Hepatocyte (in vitro differentiated cells): ENCODE measurements at regions not wholly inside any gene's neighbourhood (a gene's known extent, or its start where the extent isn't known, plus 50 kb on each side); places are given as distances from the start of the nearest gene placed in this dataset.
A peak's percentile ranks its signal among the peaks of the same experiment; 100 is the strongest.
"Not testable (repeated sequence)": the region's sequence is repeated elsewhere in the genome, so short reads cannot be mapped to it uniquely, and the experiment has no call there.

Source experiments
- DNase-seq: peaks from one replicate; pipeline ENCODE4 v3.0.0-alpha.2; 2016; ENCODE audit warnings: low spot score
- H2AFZ ChIP-seq: fragments of 200-600 bp; sonication (generic); 2 replicates; pipeline ENCODE4 v1.6.0; 2016; ENCODE audit warnings: antibody characterized with exemption, mild to moderate bottlenecking
- H3K27ac ChIP-seq: fragments of 200-600 bp; sonication (generic); 2 replicates; pipeline ENCODE4 v1.5.1; 2016; ENCODE audit warnings: mild to moderate bottlenecking
- H3K27me3 ChIP-seq: fragments of 200-600 bp; sonication (generic); 2 replicates; pipeline ENCODE4 v1.6.1; 2016
- H3K36me3 ChIP-seq: fragments of 200-600 bp; sonication (generic); replicated peaks from 2 replicates; pipeline ENCODE4 v1.5.1; 2016; ENCODE audit warnings: low read depth; ENCODE audit not compliant: insufficient read depth
- H3K4me1 ChIP-seq: fragments of 200-600 bp; sonication (generic); 2 replicates; pipeline ENCODE4 v1.5.1; 2016; ENCODE audit warnings: mild to moderate bottlenecking, moderate library complexity; ENCODE audit not compliant: insufficient read depth
- H3K4me2 ChIP-seq: fragments of 200-600 bp; sonication (generic); 2 replicates; pipeline ENCODE4 v1.6.0; 2016
- H3K4me3 ChIP-seq: fragments of 200-600 bp; sonication (generic); 2 replicates; pipeline ENCODE4 v1.5.1; 2016; ENCODE audit warnings: mild to moderate bottlenecking
- H3K79me2 ChIP-seq: fragments of 200-600 bp; sonication (generic); 2 replicates; pipeline ENCODE4 v1.6.0; 2017; ENCODE audit warnings: mild to moderate bottlenecking
- H3K9me2 ChIP-seq: fragments of 200-600 bp; sonication (generic); replicated peaks from 2 replicates; pipeline ENCODE4 v1.6.0; 2017; ENCODE audit warnings: mild to moderate bottlenecking; ENCODE audit not compliant: insufficient read depth
- H3K9me3 ChIP-seq: fragments of 200-600 bp; sonication (generic); 2 replicates; pipeline ENCODE4 v1.5.1; 2016; ENCODE audit warnings: low read depth, mild to moderate bottlenecking
- H4K20me1 ChIP-seq: fragments of 200-600 bp; sonication (generic); 2 replicates; pipeline ENCODE4 v1.6.0; 2016; ENCODE audit warnings: mild to moderate bottlenecking; ENCODE audit not compliant: insufficient read depth, poor library complexity, severe bottlenecking
- CTCF ChIP-seq: fragments of 200-600 bp; sonication (generic); IDR thresholded peaks from 2 replicates; pipeline ENCODE4 v1.5.1; 2016; ENCODE audit warnings: antibody characterized with exemption, mild to moderate bottlenecking; ENCODE audit not compliant: poor library complexity
- EZH2 ChIP-seq: fragments of 200-600 bp; sonication (generic); IDR thresholded peaks from 2 replicates; pipeline ENCODE4 v1.6.1; 2016; ENCODE audit warnings: antibody characterized with exemption, mild to moderate bottlenecking, borderline replicate concordance
- EZH2phosphoT487 ChIP-seq: fragments of 200-600 bp; sonication (generic); IDR thresholded peaks from one replicate; pipeline ENCODE4 v1.6.1; 2018; ENCODE audit warnings: antibody characterized with exemption, mild to moderate bottlenecking, low read depth, moderate library complexity; ENCODE audit not compliant: unreplicated experiment, severe bottlenecking
- WGBS: methylation state at CpG from one replicate; pipeline ENCODE4 v1.1.6; 2016; ENCODE audit warnings: low lambda C conversion rate; ENCODE audit errors: missing lambda C conversion rate; 5-methylcytosine and 5-hydroxymethylcytosine counted together

GRCh38 chr14:70259420-70259819 is 70.7 kb upstream of the SLC8A3 start:
- no peaks in the 10 kb centered on the region for H3K4me1 ChIP-seq
- H3K9me2 ChIP-seq: no peaks in the 10 kb centered on the region
- H4K20me1 ChIP-seq: no peaks in the 10 kb centered on the region
- no peak for DNase-seq
- no peaks in the 10 kb centered on the region for H3K27me3 ChIP-seq
- no peak overlapping the region for H3K4me3 ChIP-seq
- no peaks in the 10 kb centered on the region for H3K9me3 ChIP-seq
- TF ChIP-seq CTCF (no peak), EZH2 (no peak), EZH2phosphoT487 (no peak)
- no peaks in the 10 kb centered on the region for H3K79me2 ChIP-seq
- no peak overlapping the region for H2AFZ ChIP-seq
- 100% methylated on average over 1 of the region's 1 CpG for WGBS
- H3K4me2 ChIP-seq: no peak overlapping the region
- no peaks in the 10 kb centered on the region for H3K36me3 ChIP-seq
- H3K27ac ChIP-seq: no peak overlapping the region

- Histone ChIP-seq H3K79me2 (no peaks in the 10 kb centered on the region), H3K27ac (no peak overlapping the region), H3K36me3 (no peaks in the 10 kb centered on the region), H3K27me3 (no peaks in the 10 kb centered on the region), H3K9me3 (no peaks in the 10 kb centered on the region), H4K20me1 (no peaks in the 10 kb centered on the region), H3K9me2 (no peaks in the 10 kb centered on the region), H2AFZ (no peak overlapping the region), H3K4me1 (no peaks in the 10 kb centered on the region), H3K4me3 (no peak overlapping the region), H3K4me2 (no peak overlapping the region)
- WGBS: 83% methylated on average over 7 of the region's 7 CpGs
- no peak for TF ChIP-seq EZH2
- no peak for TF ChIP-seq CTCF
- no peak for TF ChIP-seq EZH2phosphoT487
- no peak for DNase-seq
Measured at GRCh38 chr14:70257526-70257925, 68.8 kb upstream of the SLC8A3 start.

- H3K9me3 ChIP-seq: no peaks in the 10 kb centered on the region
- no peaks in the 10 kb centered on the region for H3K27me3 ChIP-seq
- H3K4me3 ChIP-seq: no peak overlapping the region
- H4K20me1 ChIP-seq: no peaks in the 10 kb centered on the region
- WGBS: 43% methylated on average over 2 of the region's 2 CpGs
- no peak overlapping the region for H3K4me2 ChIP-seq
- H3K27ac ChIP-seq: no peak overlapping the region
- no peak for DNase-seq
- H3K79me2 ChIP-seq: no peaks in the 10 kb centered on the region
- H3K36me3 ChIP-seq: no peaks in the 10 kb centered on the region
- no peaks in the 10 kb centered on the region for H3K9me2 ChIP-seq
- H3K4me1 ChIP-seq: no peaks in the 10 kb centered on the region
- no peak overlapping the region for H2AFZ ChIP-seq
- TF ChIP-seq EZH2phosphoT487: no peak
- TF ChIP-seq EZH2: no peak
- TF ChIP-seq CTCF: no peak
Measured at GRCh38 chr14:70256601-70257000, 67.8 kb upstream of the SLC8A3 start.

GRCh38 chr14:70255071-70256057 is 66.6 kb upstream of the SLC8A3 start:
- not testable (repeated sequence) for H3K27me3 ChIP-seq, H3K9me3 ChIP-seq, H3K4me3 ChIP-seq, H3K4me1 ChIP-seq, H3K36me3 ChIP-seq, H3K79me2 ChIP-seq, H3K9me2 ChIP-seq, H4K20me1 ChIP-seq
- peak overlapping the region; percentile 75 for H2AFZ ChIP-seq
- peak overlapping the region; percentile 73 for H3K4me2 ChIP-seq
- DNase-seq: peak; percentile 46
- 49% methylated on average over 33 of the region's 36 CpGs for WGBS
- peak overlapping the region; percentile 73 for H3K27ac ChIP-seq
